MCF 10A (cell line): ENCODE measurements at regions not wholly inside any gene's neighbourhood (a gene's known extent, or its start where the extent isn't known, plus 50 kb on each side); places are given as distances from the start of the nearest gene placed in this dataset.
"Not testable (repeated sequence)": the region's sequence is repeated elsewhere in the genome, so short reads cannot be mapped to it uniquely, and the experiment has no call there.

Experiments
- BruUV-seq: library from RNA; stranded (reverse); fragments of 400-500 nt; replicated peaks from 2 replicates; lab custom pipeline; 2021; lab: Mats Ljungman, UMichigan
- CTCF ChIA-PET: fragments of 300-600 bp; sonication (Branson Sonifier 250); formaldehyde crosslinking; extraction: SDS; loops from one replicate; lab custom pipeline; 2021; ENCODE audit warnings: antibody characterized with exemption, inconsistent platforms; lab: Yijun Ruan, JAX
- POLR2A ChIA-PET: fragments of 300-600, 350-650 bp; sonication (Branson Sonifier 250); formaldehyde crosslinking; extraction: SDS; loops from one replicate; lab custom pipeline; 2020; ENCODE audit warnings: antibody characterized with exemption, inconsistent platforms; lab: Yijun Ruan, JAX
- DNase-seq: peaks from one replicate; pipeline ENCODE4 v3.0.0-alpha.2; 2018; ENCODE audit not compliant: unreplicated experiment
- H3K27ac Mint-ChIP-seq: one replicate; pipeline ENCODE4 v1.8.0; 2022; ENCODE audit warnings: mild to moderate bottlenecking, low read depth, mixed read lengths; ENCODE audit not compliant: unreplicated experiment
- H3K27me3 Mint-ChIP-seq: one replicate; pipeline ENCODE4 v1.8.0; 2022; ENCODE audit warnings: mixed read lengths; ENCODE audit not compliant: insufficient read depth, unreplicated experiment
- H3K36me3 Mint-ChIP-seq: one replicate; pipeline ENCODE4 v1.8.0; 2022; ENCODE audit warnings: mild to moderate bottlenecking, moderate library complexity, mixed read lengths; ENCODE audit not compliant: insufficient read depth, unreplicated experiment
- H3K4me1 Mint-ChIP-seq: one replicate; pipeline ENCODE4 v1.8.0; 2022; ENCODE audit warnings: mixed read lengths; ENCODE audit not compliant: insufficient read depth, unreplicated experiment
- H3K4me3 Mint-ChIP-seq: one replicate; pipeline ENCODE4 v1.8.0; 2022; ENCODE audit warnings: mild to moderate bottlenecking, moderate library complexity, mixed read lengths; ENCODE audit not compliant: unreplicated experiment
- H3K9me3 Mint-ChIP-seq: one replicate; pipeline ENCODE4 v1.8.0; 2022; ENCODE audit warnings: mixed read lengths; ENCODE audit not compliant: unreplicated experiment
- CTCF ChIP-seq: fragments of 200-600 bp; IDR thresholded peaks from one replicate; pipeline ENCODE4 v1.8.0; 2022; ENCODE audit warnings: antibody characterized with exemption, mild to moderate bottlenecking; ENCODE audit not compliant: unreplicated experiment
- intact Hi-C: fragments of 100-400 bp; cut with micrococcal nuclease; formaldehyde crosslinking; loops from 2 replicates; pipeline ENCODE4 v1.14.1; 2022

GRCh38 chr4:147160908-147161513 lies 215.3 kb upstream of the TTC29 start:
- ChIA-PET POLR2A (interaction anchor here (0.8 to 1.2 kb wide), 3 partner anchors 421 to 436 kb away, joined by 4 read pairs; no protein-coding TSS in a partner anchor), CTCF (interaction anchor here (0.6 to 4.6 kb wide), 33 partner anchors 8 to 1833 kb away, joined by 3 to 67 read pairs (median 3); partner anchors contain the start of gene TMEM184C)
- H3K27ac Mint-ChIP-seq: no peak overlapping the region
- no TSS peak for BruUV-seq
- no peaks in the 10 kb centered on the region for H3K36me3 Mint-ChIP-seq
- H3K9me3 Mint-ChIP-seq: no peaks in the 10 kb centered on the region
- intact Hi-C loops: loop anchor here (1.0 to 2.0 kb wide), 5 partner anchors 142 to 705 kb away; no protein-coding TSS in a partner anchor
- peak; percentile 78 for TF ChIP-seq CTCF
- DNase-seq: peak; percentile 63
- no peaks in the 10 kb centered on the region for H3K4me1 Mint-ChIP-seq
- H3K27me3 Mint-ChIP-seq: no peaks in the 10 kb centered on the region
- H3K4me3 Mint-ChIP-seq: no peak overlapping the region

GRCh38 chr4:147163311-147163710 lies 217.6 kb upstream of the TTC29 start:
- ChIA-PET POLR2A (no interaction called here), CTCF (interaction anchor here (0.8 to 4.6 kb wide), 5 partner anchors 9 to 425 kb away, joined by 3 to 67 read pairs (median 3); no protein-coding TSS in a partner anchor)
- no peaks in the 10 kb centered on the region for H3K36me3 Mint-ChIP-seq
- no peak overlapping the region for H3K27ac Mint-ChIP-seq
- TF ChIP-seq CTCF: no peak
- H3K4me3 Mint-ChIP-seq: no peak overlapping the region
- H3K27me3 Mint-ChIP-seq: no peaks in the 10 kb centered on the region
- no peak for DNase-seq
- no peaks in the 10 kb centered on the region for H3K4me1 Mint-ChIP-seq
- intact Hi-C loops: no loop called here
- BruUV-seq: no TSS peak
- H3K9me3 Mint-ChIP-seq: no peaks in the 10 kb centered on the region

- CTCF ChIA-PET: interaction anchor here (1.7 kb wide), 1 partner anchor 211 kb away, joined by 4 read pairs; no protein-coding TSS in a partner anchor
- BruUV-seq, H3K27ac Mint-ChIP-seq, H3K9me3 Mint-ChIP-seq, DNase-seq, H3K4me3 Mint-ChIP-seq, H3K4me1 Mint-ChIP-seq, POLR2A ChIA-PET, intact Hi-C loops, H3K27me3 Mint-ChIP-seq, H3K36me3 Mint-ChIP-seq: not testable (repeated sequence)
Measured at GRCh38 chr4:147168200-147168599, 222.5 kb upstream of the TTC29 start.

- TF ChIP-seq CTCF: no peak
- POLR2A ChIA-PET: no interaction called here
- no peak for DNase-seq
- CTCF ChIA-PET: interaction anchor here (0.6 to 1.9 kb wide), 2 partner anchors 11 to 12 kb away, joined by 3 to 6 read pairs; no protein-coding TSS in a partner anchor
- Mint-ChIP-seq H3K27me3 (no peaks in the 10 kb centered on the region), H3K4me3 (no peak overlapping the region), H3K4me1 (no peaks in the 10 kb centered on the region), H3K36me3 (no peaks in the 10 kb centered on the region), H3K9me3 (no peaks in the 10 kb centered on the region), H3K27ac (no peak overlapping the region)
- intact Hi-C loops: no loop called here
- no TSS peak for BruUV-seq
Measured at GRCh38 chr4:147173322-147173721, 227.7 kb upstream of the TTC29 start.
